ENCODE measurements at regions not wholly inside any gene's neighbourhood (a gene's known extent, or its start where the extent isn't known, plus 50 kb on each side); places are given as distances from the start of the nearest gene placed in this dataset.

DNA sequence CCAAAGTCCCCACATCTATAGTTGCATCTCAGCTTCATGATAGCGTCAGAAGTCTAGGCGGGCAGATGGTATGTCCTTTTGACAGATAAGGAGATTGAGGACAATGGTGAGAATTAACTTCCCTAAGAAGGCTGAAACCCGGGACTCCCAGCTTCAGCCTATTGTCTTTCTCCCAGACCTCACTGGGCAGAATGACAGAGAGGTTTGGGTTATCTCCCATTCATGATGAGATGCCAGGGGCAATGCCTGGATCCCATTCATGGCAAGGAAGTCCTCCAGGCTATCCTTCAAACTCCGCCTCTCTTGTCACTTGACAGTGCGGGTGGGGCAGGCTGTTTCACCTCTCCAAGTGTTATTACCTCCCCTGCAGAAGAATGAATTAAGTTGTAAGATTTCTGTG is 100.3 kb downstream of the IRX5 start:
- DNase-seq (ENCODE audit: low read depth) = no peak
- H3K4me3 ChIP-seq (ENCODE audit: low read depth, low read length) = no peak overlapping the region
- TF ChIP-seq POLR2A (IDR thresholded peaks at IDR 0.05; ENCODE audit: extremely low read depth, insufficient read length) (no peak), MYC (IDR thresholded peaks at IDR 0.05; ENCODE audit: low read depth, low read length) (no peak), MAX (IDR thresholded peaks at IDR 0.05; ENCODE audit: low read depth, low read length) (no peak)
- TF ChIP-seq, protein P1, sequence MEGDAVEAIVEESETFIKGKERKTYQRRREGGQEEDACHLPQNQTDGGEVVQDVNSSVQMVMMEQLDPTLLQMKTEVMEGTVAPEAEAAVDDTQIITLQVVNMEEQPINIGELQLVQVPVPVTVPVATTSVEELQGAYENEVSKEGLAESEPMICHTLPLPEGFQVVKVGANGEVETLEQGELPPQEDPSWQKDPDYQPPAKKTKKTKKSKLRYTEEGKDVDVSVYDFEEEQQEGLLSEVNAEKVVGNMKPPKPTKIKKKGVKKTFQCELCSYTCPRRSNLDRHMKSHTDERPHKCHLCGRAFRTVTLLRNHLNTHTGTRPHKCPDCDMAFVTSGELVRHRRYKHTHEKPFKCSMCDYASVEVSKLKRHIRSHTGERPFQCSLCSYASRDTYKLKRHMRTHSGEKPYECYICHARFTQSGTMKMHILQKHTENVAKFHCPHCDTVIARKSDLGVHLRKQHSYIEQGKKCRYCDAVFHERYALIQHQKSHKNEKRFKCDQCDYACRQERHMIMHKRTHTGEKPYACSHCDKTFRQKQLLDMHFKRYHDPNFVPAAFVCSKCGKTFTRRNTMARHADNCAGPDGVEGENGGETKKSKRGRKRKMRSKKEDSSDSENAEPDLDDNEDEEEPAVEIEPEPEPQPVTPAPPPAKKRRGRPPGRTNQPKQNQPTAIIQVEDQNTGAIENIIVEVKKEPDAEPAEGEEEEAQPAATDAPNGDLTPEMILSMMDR (IDR thresholded peaks at IDR 0.05; ENCODE audit: low read depth, low read length) = no peak

GRCh38 chr16:55031481-55031880 is 100.8 kb downstream of the IRX5 start:
- no peak overlapping the region for H3K4me3 ChIP-seq (ENCODE audit: low read depth, low read length)
- DNase-seq (ENCODE audit: low read depth) = no peak
- TF ChIP-seq, protein P1 (IDR thresholded peaks at IDR 0.05; ENCODE audit: low read depth, low read length) = no peak
- TF ChIP-seq POLR2A (IDR thresholded peaks at IDR 0.05; ENCODE audit: extremely low read depth, insufficient read length) = no peak
- no peak for TF ChIP-seq MYC (IDR thresholded peaks at IDR 0.05; ENCODE audit: low read depth, low read length)
- TF ChIP-seq MAX (IDR thresholded peaks at IDR 0.05; ENCODE audit: low read depth, low read length) = no peak

DNA sequence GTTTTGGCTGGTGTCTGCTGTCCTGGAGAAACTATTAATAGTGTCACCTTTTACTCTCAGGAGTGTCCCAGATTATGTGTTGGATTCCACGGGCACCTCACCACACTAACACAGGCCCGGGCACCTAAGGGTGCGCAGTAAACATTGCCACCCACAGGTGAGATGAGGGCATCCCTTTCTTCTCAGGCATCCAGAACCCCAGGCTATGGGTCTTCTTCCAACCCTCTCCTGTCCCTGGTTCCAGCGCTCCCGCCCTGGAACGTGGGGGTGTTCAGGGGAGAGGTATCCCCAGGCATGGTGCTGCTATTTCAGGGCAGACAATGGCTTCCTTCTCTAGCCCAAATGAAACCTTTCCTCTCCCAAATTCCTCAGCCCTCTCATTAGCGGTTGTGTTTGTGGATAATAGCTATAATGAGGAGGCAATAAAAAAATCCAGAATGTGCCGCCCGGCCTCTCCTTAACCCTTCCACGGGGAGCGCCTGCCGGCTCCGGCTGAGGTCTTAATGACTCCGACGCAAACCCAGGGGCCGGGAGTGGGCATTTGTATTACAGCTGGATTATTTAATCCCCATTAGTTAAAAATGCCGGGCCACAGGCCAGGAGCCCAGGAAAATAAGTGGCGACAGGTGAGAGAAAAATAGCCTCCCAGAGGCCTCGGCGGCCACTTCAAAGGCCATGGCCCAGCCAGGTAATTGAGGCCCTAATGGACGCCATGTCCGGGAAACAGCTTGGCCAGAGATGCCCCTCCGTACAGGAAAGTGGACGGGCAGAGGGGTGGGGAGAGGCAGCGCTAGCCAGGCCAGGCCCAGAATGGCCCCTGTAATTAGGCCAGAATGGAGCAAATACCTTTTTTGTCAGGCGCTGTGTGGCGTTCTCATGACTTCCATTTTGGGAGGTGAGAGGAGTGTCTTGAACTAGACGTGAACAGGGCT is 102.8 kb downstream of the IRX5 start:
- no peak overlapping the region for H3K4me3 ChIP-seq (ENCODE audit: low read depth, low read length)
- DNase-seq (ENCODE audit: low read depth) = no peak
- TF ChIP-seq POLR2A (IDR thresholded peaks at IDR 0.05; ENCODE audit: extremely low read depth, insufficient read length) (no peak), MYC (IDR thresholded peaks at IDR 0.05; ENCODE audit: low read depth, low read length) (no peak), MAX (IDR thresholded peaks at IDR 0.05; ENCODE audit: low read depth, low read length) (no peak)
- TF ChIP-seq, protein P1 (IDR thresholded peaks at IDR 0.05; ENCODE audit: low read depth, low read length) = no peak

GRCh38 chr16:55035029-55035428 is 104.4 kb downstream of the IRX5 start:
- H3K4me3 ChIP-seq (ENCODE audit: low read depth, low read length) = no peak overlapping the region
- DNase-seq (ENCODE audit: low read depth) = peak; percentile 74
- no peak for TF ChIP-seq MYC (IDR thresholded peaks at IDR 0.05; ENCODE audit: low read depth, low read length)
- TF ChIP-seq MAX (IDR thresholded peaks at IDR 0.05; ENCODE audit: low read depth, low read length) = no peak
- TF ChIP-seq, protein P1 (IDR thresholded peaks at IDR 0.05; ENCODE audit: low read depth, low read length) = peak; percentile 89
- no peak for TF ChIP-seq POLR2A (IDR thresholded peaks at IDR 0.05; ENCODE audit: extremely low read depth, insufficient read length)

DNA sequence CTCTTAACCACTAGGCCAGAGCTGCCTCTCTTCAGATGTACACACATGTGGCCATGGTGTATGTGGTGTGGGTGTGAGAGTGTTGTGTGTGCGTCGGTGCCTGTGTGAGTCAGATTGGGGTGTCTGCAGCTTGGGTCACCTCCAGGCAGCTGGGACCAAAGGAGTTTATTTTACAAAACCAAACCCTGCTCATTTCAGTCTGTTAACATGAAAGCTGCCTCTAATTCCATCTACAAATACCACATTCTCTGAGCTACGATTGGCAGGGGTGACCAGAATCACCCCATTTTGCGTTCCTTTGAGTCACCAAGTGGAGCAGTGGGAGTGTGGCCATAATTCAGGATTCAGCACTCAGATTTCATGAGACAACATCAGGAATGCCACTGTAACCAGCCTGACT is 105.3 kb downstream of the IRX5 start:
- DNase-seq (ENCODE audit: low read depth) = no peak
- TF ChIP-seq POLR2A (IDR thresholded peaks at IDR 0.05; ENCODE audit: extremely low read depth, insufficient read length) (no peak), MAX (IDR thresholded peaks at IDR 0.05; ENCODE audit: low read depth, low read length) (no peak), MYC (IDR thresholded peaks at IDR 0.05; ENCODE audit: low read depth, low read length) (no peak)
- TF ChIP-seq, protein P1 (IDR thresholded peaks at IDR 0.05; ENCODE audit: low read depth, low read length) = no peak
- H3K4me3 ChIP-seq (ENCODE audit: low read depth, low read length) = no peak overlapping the region

Measured in NB4 (cell line).